DOHH2 (cell line): ENCODE measurements at regions not wholly inside any gene's neighbourhood (a gene's known extent, or its start where the extent isn't known, plus 50 kb on each side); places are given as distances from the start of the nearest gene placed in this dataset.

Source experiments
- H3F3A ChIP-seq: fragments of 200-600 bp; sonication (generic), shearing (Covaris generic); 2 replicates; pipeline ENCODE4 v1.6.0; 2016; ENCODE audit warnings: antibody characterized with exemption, mild to moderate bottlenecking; ENCODE audit not compliant: control insufficient read depth, insufficient read depth
- H3K27ac ChIP-seq: fragments of 200-600 bp; sonication (generic); 2 replicates; pipeline ENCODE4 v1.5.1; 2014; ENCODE audit warnings: low read depth, mild to moderate bottlenecking, low read length, moderate library complexity
- H3K27me3 ChIP-seq: fragments of 200-600 bp; sonication (generic); 2 replicates; pipeline ENCODE4 v1.6.1; 2014; ENCODE audit warnings: mild to moderate bottlenecking, low read length, mixed read lengths; ENCODE audit not compliant: control insufficient read depth
- H3K36me3 ChIP-seq: fragments of 200-600 bp; sonication (generic); 2 replicates; pipeline ENCODE4 v1.6.1; 2014; ENCODE audit warnings: mild to moderate bottlenecking, low read length, moderate library complexity, mixed read lengths; ENCODE audit not compliant: control insufficient read depth
- H3K4me1 ChIP-seq: fragments of 200-600 bp; sonication (generic); 2 replicates; pipeline ENCODE4 v1.6.1; 2014; ENCODE audit warnings: mild to moderate bottlenecking, low read length, mixed read lengths; ENCODE audit not compliant: control insufficient read depth
- H3K4me2 ChIP-seq: fragments of 200-600 bp; sonication (generic); 2 replicates; pipeline ENCODE4 v1.6.0; 2014; ENCODE audit warnings: mild to moderate bottlenecking, low read length, moderate library complexity
- H3K4me3 ChIP-seq: fragments of 200-600 bp; sonication (generic); 2 replicates; pipeline ENCODE4 v1.5.1; 2014; ENCODE audit warnings: mild to moderate bottlenecking, low read length, mixed read lengths
- H3K79me2 ChIP-seq: fragments of 200-600 bp; sonication (generic); 2 replicates; pipeline ENCODE4 v1.6.1; 2014; ENCODE audit warnings: mild to moderate bottlenecking, low read length, mixed read lengths; ENCODE audit not compliant: control insufficient read depth
- H3K9me2 ChIP-seq: fragments of 200-600 bp; sonication (generic); replicated peaks from 2 replicates; pipeline ENCODE4 v1.6.1; 2014; ENCODE audit warnings: mild to moderate bottlenecking, low read length, mixed read lengths; ENCODE audit not compliant: control insufficient read depth
- H3K9me3 ChIP-seq: fragments of 200-600 bp; sonication (generic); 2 replicates; pipeline ENCODE4 v1.6.1; 2014; ENCODE audit warnings: antibody characterized with exemption, low read length, mixed read lengths; ENCODE audit not compliant: control insufficient read depth, insufficient read depth
- H4K20me1 ChIP-seq: fragments of 200-600 bp; sonication (generic); 2 replicates; pipeline ENCODE4 v1.6.0; 2014; ENCODE audit warnings: low read depth, mild to moderate bottlenecking, antibody characterized with exemption, low read length, moderate library complexity; ENCODE audit not compliant: control insufficient read depth, insufficient read depth
- CTCF ChIP-seq: fragments of 200-600 bp; sonication (generic); IDR thresholded peaks from one replicate; pipeline ENCODE4 v1.5.1; 2014; ENCODE audit warnings: antibody characterized with exemption, mild to moderate bottlenecking, low read depth, low read length; ENCODE audit not compliant: poor library complexity, severe bottlenecking
- EZH2phosphoT487 ChIP-seq: fragments of 200-600 bp; sonication (generic); IDR thresholded peaks from 2 replicates; pipeline ENCODE4 v1.6.1; 2017; ENCODE audit warnings: borderline replicate concordance, mild to moderate bottlenecking, antibody characterized with exemption, low read length, moderate library complexity, mixed read lengths

- no peaks in the 10 kb centered on the region for H3K4me1 ChIP-seq
- no peaks in the 10 kb centered on the region for H3K27me3 ChIP-seq
- no peak overlapping the region for H3K4me2 ChIP-seq
- H4K20me1 ChIP-seq, result no peaks in the 10 kb centered on the region
- H3K79me2 ChIP-seq, result no peaks in the 10 kb centered on the region
- TF ChIP-seq EZH2phosphoT487, result no peak
- no peak for TF ChIP-seq CTCF
- no peaks in the 10 kb centered on the region for H3K9me3 ChIP-seq
- no peak overlapping the region for H3K27ac ChIP-seq
- H3K4me3 ChIP-seq, result no peak overlapping the region
- H3K36me3 ChIP-seq, result no peaks in the 10 kb centered on the region
- no peaks in the 10 kb centered on the region for H3K9me2 ChIP-seq
- no peaks in the 10 kb centered on the region for H3F3A ChIP-seq
These were observed 77.1 kb upstream of the CNTLN start for GRCh38 chr9:17057729-17058128.

- H3K4me1 ChIP-seq, result no peaks in the 10 kb centered on the region
- no peaks in the 10 kb centered on the region for H3K9me2 ChIP-seq
- H3K9me3 ChIP-seq, result no peaks in the 10 kb centered on the region
- no peaks in the 10 kb centered on the region for H3F3A ChIP-seq
- TF ChIP-seq CTCF, result no peak
- TF ChIP-seq EZH2phosphoT487, result no peak
- no peak overlapping the region for H3K4me3 ChIP-seq
- H3K27me3 ChIP-seq, result no peaks in the 10 kb centered on the region
- H3K36me3 ChIP-seq, result no peaks in the 10 kb centered on the region
- no peaks in the 10 kb centered on the region for H4K20me1 ChIP-seq
- H3K4me2 ChIP-seq, result no peak overlapping the region
- H3K79me2 ChIP-seq, result no peaks in the 10 kb centered on the region
- H3K27ac ChIP-seq, result no peak overlapping the region
These were observed 82.2 kb upstream of the CNTLN start for GRCh38 chr9:17052626-17053025.

GRCh38 chr9:17045381-17045940 lies 89.4 kb upstream of the CNTLN start:
- no peaks in the 10 kb centered on the region for H4K20me1 ChIP-seq
- no peaks in the 10 kb centered on the region for H3F3A ChIP-seq
- no peaks in the 10 kb centered on the region for H3K79me2 ChIP-seq
- TF ChIP-seq CTCF, result no peak
- no peak for TF ChIP-seq EZH2phosphoT487
- H3K9me3 ChIP-seq, result no peaks in the 10 kb centered on the region
- no peaks in the 10 kb centered on the region for H3K9me2 ChIP-seq
- H3K27me3 ChIP-seq, result no peaks in the 10 kb centered on the region
- H3K4me1 ChIP-seq, result no peaks in the 10 kb centered on the region
- H3K27ac ChIP-seq, result no peak overlapping the region
- H3K36me3 ChIP-seq, result no peaks in the 10 kb centered on the region
- H3K4me2 ChIP-seq, result no peak overlapping the region
- H3K4me3 ChIP-seq, result no peak overlapping the region

GRCh38 chr9:17031546-17031945 lies 103.3 kb upstream of the CNTLN start:
- Histone ChIP-seq H3K4me3 (no peak overlapping the region), H3K9me3 (no peaks in the 10 kb centered on the region), H3F3A (no peaks in the 10 kb centered on the region), H3K27me3 (no peaks in the 10 kb centered on the region), H3K4me2 (no peak overlapping the region), H3K79me2 (no peaks in the 10 kb centered on the region), H4K20me1 (no peaks in the 10 kb centered on the region), H3K4me1 (no peaks in the 10 kb centered on the region), H3K9me2 (no peaks in the 10 kb centered on the region), H3K36me3 (no peaks in the 10 kb centered on the region), H3K27ac (no peak overlapping the region)
- no peak for TF ChIP-seq EZH2phosphoT487
- TF ChIP-seq CTCF, result no peak
